ENCODE measurements at regions not wholly inside any gene's neighbourhood (a gene's known extent, or its start where the extent isn't known, plus 50 kb on each side); places are given as distances from the start of the nearest gene placed in this dataset.

GRCh38 chr11:133706925-133707794 lies 138.2 kb downstream of the SPATA19 start:
- TF ChIP-seq REST (IDR thresholded peaks at IDR 0.05; ENCODE audit: insufficient read depth in 1 of 2, low read depth in 2 of 2, low read length in 1 of 2) (no peak), CTCF (IDR thresholded peaks at IDR 0.05) (no peak), SIN3A (IDR thresholded peaks at IDR 0.05; ENCODE audit: borderline replicate concordance, insufficient read depth, low read depth, low read length) (no peak)

Measured in Panc1 (cell line).